ENCODE measurements at regions not wholly inside any gene's neighbourhood (a gene's known extent, or its start where the extent isn't known, plus 50 kb on each side); places are given as distances from the start of the nearest gene placed in this dataset.

DNA sequence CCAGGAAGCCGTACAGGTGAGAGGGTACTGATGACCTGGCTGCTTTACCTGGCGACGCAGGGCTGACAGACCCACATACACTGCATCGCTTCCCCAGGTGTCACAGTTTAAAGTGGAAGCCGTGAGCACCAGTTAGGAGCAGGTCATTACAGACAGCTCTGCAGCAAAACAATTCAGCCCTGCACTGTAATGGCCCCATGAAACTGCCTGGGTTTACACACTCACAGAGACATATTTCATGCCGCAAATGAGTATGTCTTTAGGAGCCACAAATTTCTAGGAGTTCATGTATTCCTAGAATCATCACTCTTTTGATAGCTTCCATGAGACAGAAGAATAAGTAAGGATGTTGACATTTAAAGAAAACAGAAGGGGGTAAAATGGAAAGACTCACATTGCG lies 723.1 kb downstream of the MATN1 start:
- TF ChIP-seq, protein P1, sequence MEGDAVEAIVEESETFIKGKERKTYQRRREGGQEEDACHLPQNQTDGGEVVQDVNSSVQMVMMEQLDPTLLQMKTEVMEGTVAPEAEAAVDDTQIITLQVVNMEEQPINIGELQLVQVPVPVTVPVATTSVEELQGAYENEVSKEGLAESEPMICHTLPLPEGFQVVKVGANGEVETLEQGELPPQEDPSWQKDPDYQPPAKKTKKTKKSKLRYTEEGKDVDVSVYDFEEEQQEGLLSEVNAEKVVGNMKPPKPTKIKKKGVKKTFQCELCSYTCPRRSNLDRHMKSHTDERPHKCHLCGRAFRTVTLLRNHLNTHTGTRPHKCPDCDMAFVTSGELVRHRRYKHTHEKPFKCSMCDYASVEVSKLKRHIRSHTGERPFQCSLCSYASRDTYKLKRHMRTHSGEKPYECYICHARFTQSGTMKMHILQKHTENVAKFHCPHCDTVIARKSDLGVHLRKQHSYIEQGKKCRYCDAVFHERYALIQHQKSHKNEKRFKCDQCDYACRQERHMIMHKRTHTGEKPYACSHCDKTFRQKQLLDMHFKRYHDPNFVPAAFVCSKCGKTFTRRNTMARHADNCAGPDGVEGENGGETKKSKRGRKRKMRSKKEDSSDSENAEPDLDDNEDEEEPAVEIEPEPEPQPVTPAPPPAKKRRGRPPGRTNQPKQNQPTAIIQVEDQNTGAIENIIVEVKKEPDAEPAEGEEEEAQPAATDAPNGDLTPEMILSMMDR (IDR thresholded peaks at IDR 0.05), result no peak
- no peak for TF ChIP-seq POLR2A (IDR thresholded peaks at IDR 0.05)

All from thyroid gland (tissue), 4 donors.